ENCODE measurements at regions not wholly inside any gene's neighbourhood (a gene's known extent, or its start where the extent isn't known, plus 50 kb on each side); places are given as distances from the start of the nearest gene placed in this dataset.

- no peak for DNase-seq (ENCODE audit: low read depth)
- no peak overlapping the region for H3K4me3 ChIP-seq (ENCODE audit: low read length)
- TF ChIP-seq CTCF (IDR thresholded peaks at IDR 0.05; ENCODE audit: insufficient read depth, low read depth, low read length, missing control alignments), result no peak
These were observed 86.4 kb downstream of the HMHB1 start for GRCh38 chr5:143898381-143898780.

GRCh38 chr5:143898916-143899591, 87.1 kb downstream of the HMHB1 start:
- TF ChIP-seq CTCF (IDR thresholded peaks at IDR 0.05; ENCODE audit: insufficient read depth, low read depth, low read length, missing control alignments), result no peak
- H3K4me3 ChIP-seq (ENCODE audit: low read length), result no peak overlapping the region
- DNase-seq (ENCODE audit: low read depth), result no peak

GRCh38 chr5:143908959-143909358, 97.0 kb downstream of the HMHB1 start:
- H3K4me3 ChIP-seq (ENCODE audit: low read length), result no peak overlapping the region
- no peak for TF ChIP-seq CTCF (IDR thresholded peaks at IDR 0.05; ENCODE audit: insufficient read depth, low read depth, low read length, missing control alignments)
- no peak for DNase-seq (ENCODE audit: low read depth)

- no peak overlapping the region for H3K4me3 ChIP-seq (ENCODE audit: low read length)
- no peak for TF ChIP-seq CTCF (IDR thresholded peaks at IDR 0.05; ENCODE audit: insufficient read depth, low read depth, low read length, missing control alignments)
- DNase-seq (ENCODE audit: low read depth), result peak; percentile 90
These were observed 101.2 kb downstream of the HMHB1 start for GRCh38 chr5:143913008-143913752.

- H3K4me3 ChIP-seq (ENCODE audit: low read length), result no peak overlapping the region
- no peak for DNase-seq (ENCODE audit: low read depth)
- no peak for TF ChIP-seq CTCF (IDR thresholded peaks at IDR 0.05; ENCODE audit: insufficient read depth, low read depth, low read length, missing control alignments)
These were observed 102.8 kb downstream of the HMHB1 start for GRCh38 chr5:143914756-143915155.

GRCh38 chr5:143916451-143916850, 104.5 kb downstream of the HMHB1 start:
- TF ChIP-seq CTCF (IDR thresholded peaks at IDR 0.05; ENCODE audit: insufficient read depth, low read depth, low read length, missing control alignments), result no peak
- no peak overlapping the region for H3K4me3 ChIP-seq (ENCODE audit: low read length)
- no peak for DNase-seq (ENCODE audit: low read depth)
